Ectodermal cell (in vitro differentiated cells): ENCODE measurements at regions not wholly inside any gene's neighbourhood (a gene's known extent, or its start where the extent isn't known, plus 50 kb on each side); places are given as distances from the start of the nearest gene placed in this dataset.

Experiments used
- H3K27ac ChIP-seq: 2 replicates; pipeline ENCODE4 v1.7.0; 2013; ENCODE audit warnings: mild to moderate bottlenecking, low read depth, low read length; ENCODE audit not compliant: insufficient read depth, poor library complexity, severe bottlenecking
- H3K27me3 ChIP-seq: 2 replicates; pipeline ENCODE4 v1.7.0; 2013; ENCODE audit warnings: mild to moderate bottlenecking, low read length; ENCODE audit not compliant: insufficient read depth, control insufficient read depth, poor library complexity, severe bottlenecking
- H3K36me3 ChIP-seq: one replicate; pipeline ENCODE4 v1.7.0; 2013; ENCODE audit warnings: low read length; ENCODE audit not compliant: control insufficient read depth, insufficient read depth
- H3K4me1 ChIP-seq: one replicate; pipeline ENCODE4 v1.7.0; 2013; ENCODE audit warnings: low read length; ENCODE audit not compliant: control insufficient read depth, insufficient read depth
- H3K4me3 ChIP-seq: 2 replicates; pipeline ENCODE4 v1.7.0; 2013; ENCODE audit warnings: low read depth, low read length, control low read depth; ENCODE audit not compliant: insufficient read depth
- H3K9me3 ChIP-seq: 2 replicates; pipeline ENCODE4 v1.7.0; 2013; ENCODE audit warnings: mild to moderate bottlenecking, low read length, moderate library complexity; ENCODE audit not compliant: control insufficient read depth
- WGBS, 2 experiments: methylation state at CpG; one replicate each; pipeline ENCODE4 v1.1.7; 2013; ENCODE audit warnings: missing lambda C conversion rate in 2 of 2; 5-methylcytosine and 5-hydroxymethylcytosine counted together

GRCh38 chr4:107292979-107293378 is 256.9 kb upstream of the DKK2 start:
- 88 to 91% methylated on average over 4 of the region's 4 CpGs for WGBS, 2 experiments
- Histone ChIP-seq H3K4me1 (no peaks in the 10 kb centered on the region), H3K9me3 (no peaks in the 10 kb centered on the region), H3K4me3 (no peak overlapping the region), H3K36me3 (no peaks in the 10 kb centered on the region), H3K27me3 (no peaks in the 10 kb centered on the region), H3K27ac (no peak overlapping the region)

GRCh38 chr4:107283587-107284559 is 247.8 kb upstream of the DKK2 start:
- Histone ChIP-seq H3K27ac (no peak overlapping the region), H3K36me3 (no peaks in the 10 kb centered on the region), H3K4me1 (no peaks in the 10 kb centered on the region), H3K9me3 (no peaks in the 10 kb centered on the region), H3K27me3 (no peaks in the 10 kb centered on the region), H3K4me3 (no peak overlapping the region)
- 76 to 89% methylated on average over 4 of the region's 4 CpGs for WGBS, 2 experiments

GRCh38 chr4:107279733-107280132 is 243.6 kb upstream of the DKK2 start:
- H3K27ac ChIP-seq: no peak overlapping the region
- no peak overlapping the region for H3K4me3 ChIP-seq
- no peaks in the 10 kb centered on the region for H3K27me3 ChIP-seq
- H3K36me3 ChIP-seq: no peaks in the 10 kb centered on the region
- H3K9me3 ChIP-seq: no peaks in the 10 kb centered on the region
- H3K4me1 ChIP-seq: no peaks in the 10 kb centered on the region

- Histone ChIP-seq H3K4me3 (no peak overlapping the region), H3K4me1 (no peaks in the 10 kb centered on the region), H3K36me3 (no peaks in the 10 kb centered on the region), H3K9me3 (no peaks in the 10 kb centered on the region), H3K27ac (no peak overlapping the region), H3K27me3 (no peaks in the 10 kb centered on the region)
- WGBS, 2 experiments: 92 to 93% methylated on average over 4 of the region's 4 CpGs
Observed at GRCh38 chr4:107278791-107279483, 242.8 kb upstream of the DKK2 start.

- H3K27me3 ChIP-seq: no peaks in the 10 kb centered on the region
- H3K27ac ChIP-seq: no peak overlapping the region
- no peaks in the 10 kb centered on the region for H3K9me3 ChIP-seq
- H3K4me3 ChIP-seq: no peak overlapping the region
- no peaks in the 10 kb centered on the region for H3K4me1 ChIP-seq
- H3K36me3 ChIP-seq: no peaks in the 10 kb centered on the region
Observed at GRCh38 chr4:107276052-107276451, 239.9 kb upstream of the DKK2 start.

GRCh38 chr4:107275225-107275624 is 239.1 kb upstream of the DKK2 start:
- no peak overlapping the region for H3K27ac ChIP-seq
- no peak overlapping the region for H3K4me3 ChIP-seq
- no peaks in the 10 kb centered on the region for H3K36me3 ChIP-seq
- no peaks in the 10 kb centered on the region for H3K4me1 ChIP-seq
- H3K27me3 ChIP-seq: no peaks in the 10 kb centered on the region
- H3K9me3 ChIP-seq: no peaks in the 10 kb centered on the region

- Histone ChIP-seq H3K36me3 (no peaks in the 10 kb centered on the region), H3K4me3 (no peak overlapping the region), H3K27ac (no peak overlapping the region), H3K4me1 (no peaks in the 10 kb centered on the region), H3K9me3 (no peaks in the 10 kb centered on the region), H3K27me3 (no peaks in the 10 kb centered on the region)
- WGBS, 2 experiments: 94 to 95% methylated on average over 3 of the region's 3 CpGs
Observed at GRCh38 chr4:107270614-107271013, 234.5 kb upstream of the DKK2 start.

GRCh38 chr4:107269175-107269574 is 233.1 kb upstream of the DKK2 start:
- no peak overlapping the region for H3K27ac ChIP-seq
- H3K4me1 ChIP-seq: no peaks in the 10 kb centered on the region
- no peak overlapping the region for H3K4me3 ChIP-seq
- no peaks in the 10 kb centered on the region for H3K9me3 ChIP-seq
- H3K36me3 ChIP-seq: no peaks in the 10 kb centered on the region
- H3K27me3 ChIP-seq: no peaks in the 10 kb centered on the region
- 93 to 94% methylated on average over 2 of the region's 2 CpGs for WGBS, 2 experiments

- H3K27me3 ChIP-seq: no peaks in the 10 kb centered on the region
- H3K4me3 ChIP-seq: no peak overlapping the region
- H3K27ac ChIP-seq: no peak overlapping the region
- no peaks in the 10 kb centered on the region for H3K4me1 ChIP-seq
- 90 to 92% methylated on average over 6 of the region's 6 CpGs for WGBS, 2 experiments
- H3K9me3 ChIP-seq: no peaks in the 10 kb centered on the region
- H3K36me3 ChIP-seq: no peaks in the 10 kb centered on the region
Observed at GRCh38 chr4:107265859-107266258, 229.7 kb upstream of the DKK2 start.

- Histone ChIP-seq H3K4me1 (no peaks in the 10 kb centered on the region), H3K27ac (no peak overlapping the region), H3K9me3 (no peaks in the 10 kb centered on the region), H3K27me3 (no peaks in the 10 kb centered on the region), H3K36me3 (no peaks in the 10 kb centered on the region), H3K4me3 (no peak overlapping the region)
- WGBS, 2 experiments: 96 to 98% methylated on average over 3 of the region's 3 CpGs
Observed at GRCh38 chr4:107261241-107261874, 225.2 kb upstream of the DKK2 start.
